Neural cell (in vitro differentiated cells): ENCODE measurements at regions not wholly inside any gene's neighbourhood (a gene's known extent, or its start where the extent isn't known, plus 50 kb on each side); places are given as distances from the start of the nearest gene placed in this dataset.

ENCODE experiments used
- H2AFZ ChIP-seq: fragments of 200-600, 300-800 bp; sonication (generic), shearing (Covaris generic); 2 replicates; pipeline ENCODE4 v1.6.0; 2014; ENCODE audit warnings: low read depth, mild to moderate bottlenecking, antibody characterized with exemption, low read length, moderate library complexity
- H3F3A ChIP-seq: fragments of 200-600 bp; shearing (Covaris generic); 2 replicates; pipeline ENCODE4 v1.6.1; 2016; ENCODE audit warnings: mild to moderate bottlenecking, moderate library complexity, mixed read lengths, antibody characterized with exemption, low read length; ENCODE audit not compliant: insufficient read depth, poor library complexity, severe bottlenecking
- H3K27ac ChIP-seq: fragments of 200-600, 300-800 bp; sonication (generic), shearing (Covaris generic); 2 replicates; pipeline ENCODE4 v1.5.1; 2014; ENCODE audit warnings: mild to moderate bottlenecking, low read length, moderate library complexity
- H3K27me3 ChIP-seq: fragments of 300-800, 200-600 bp; sonication (generic), shearing (Covaris generic); 2 replicates; pipeline ENCODE4 v1.6.0; 2014; ENCODE audit warnings: mild to moderate bottlenecking, low read depth, low read length, moderate library complexity; ENCODE audit not compliant: insufficient read depth
- H3K36me3 ChIP-seq: fragments of 300-800, 200-600 bp; sonication (generic), shearing (Covaris generic); 2 replicates; pipeline ENCODE4 v1.5.1; 2014; ENCODE audit warnings: mild to moderate bottlenecking, antibody characterized with exemption, low read length, moderate library complexity; ENCODE audit not compliant: insufficient read depth
- H3K4me2 ChIP-seq: fragments of 300-800, 200-600 bp; sonication (generic), shearing (Covaris generic); 2 replicates; pipeline ENCODE4 v1.6.0; 2014; ENCODE audit warnings: mild to moderate bottlenecking, low read length
- H3K4me3 ChIP-seq: fragments of 300-800, 200-600 bp; sonication (generic), shearing (Covaris generic); 2 replicates; pipeline ENCODE4 v1.5.1; 2014; ENCODE audit warnings: mild to moderate bottlenecking, low read length, moderate library complexity
- H3K79me2 ChIP-seq: fragments of 200-600 bp; shearing (Covaris generic); replicated peaks from 2 replicates; pipeline ENCODE4 v1.6.0; 2014; ENCODE audit warnings: mild to moderate bottlenecking, low read length, moderate library complexity; ENCODE audit not compliant: insufficient read depth
- H3K9ac ChIP-seq: fragments of 300-800, 200-600 bp; sonication (generic), shearing (Covaris generic); 2 replicates; pipeline ENCODE4 v1.6.1; 2016; ENCODE audit warnings: mild to moderate bottlenecking, low read length, mixed read lengths
- H3K9me2 ChIP-seq: fragments of 200-600 bp; shearing (Covaris generic); 2 replicates; pipeline ENCODE4 v1.6.1; 2016; ENCODE audit warnings: mild to moderate bottlenecking, low read length, mixed read lengths; ENCODE audit not compliant: insufficient read depth
- H3K9me3 ChIP-seq: fragments of 200-600, 300-800 bp; sonication (generic), shearing (Covaris generic); 2 replicates; pipeline ENCODE4 v1.6.1; 2016; ENCODE audit warnings: mild to moderate bottlenecking, mixed run types, low read length, moderate library complexity, mixed read lengths
- H4K20me1 ChIP-seq: fragments of 200-600 bp; shearing (Covaris generic); 2 replicates; pipeline ENCODE4 v1.6.1; 2016; ENCODE audit warnings: mild to moderate bottlenecking, mixed run types; ENCODE audit not compliant: insufficient read depth
- EP300 ChIP-seq: fragments of 450-650 bp; conservative IDR thresholded peaks from 2 replicates; pipeline ENCODE4 v1.6.1; 2014; ENCODE audit warnings: antibody characterized with exemption, mild to moderate bottlenecking, moderate library complexity; ENCODE audit not compliant: poor library complexity, severe bottlenecking
- EZH2 ChIP-seq: fragments of 200-600, 300-800 bp; shearing (Covaris generic), sonication (generic); IDR thresholded peaks from 2 replicates; pipeline ENCODE4 v1.6.1; 2014; ENCODE audit warnings: antibody characterized with exemption, low read length, borderline replicate concordance, mild to moderate bottlenecking; ENCODE audit not compliant: insufficient read depth, poor library complexity, severe bottlenecking
- MXI1 ChIP-seq: fragments of 450-650 bp; conservative IDR thresholded peaks from 2 replicates; pipeline ENCODE4 v1.6.1; 2014; ENCODE audit warnings: antibody characterized with exemption, mild to moderate bottlenecking; ENCODE audit not compliant: poor library complexity, severe bottlenecking
- POLR2AphosphoS5 ChIP-seq: IDR thresholded peaks from 2 replicates; pipeline ENCODE4 v1.6.1; 2012
- RAD21 ChIP-seq: fragments of 450-650 bp; conservative IDR thresholded peaks from 2 replicates; pipeline ENCODE4 v1.6.1; 2014; ENCODE audit warnings: antibody characterized with exemption, mild to moderate bottlenecking, moderate library complexity
- SMC3 ChIP-seq: fragments of 450-650 bp; conservative IDR thresholded peaks from 2 replicates; pipeline ENCODE4 v1.6.1; 2014; ENCODE audit warnings: antibody characterized with exemption, mild to moderate bottlenecking, moderate library complexity; ENCODE audit not compliant: poor library complexity
- TAF1 ChIP-seq: IDR thresholded peaks from 2 replicates; pipeline ENCODE4 v1.6.1; 2012; ENCODE audit warnings: low read depth
- TF ChIP-seq, protein P1 (sequence below): fragments of 450-650 bp; IDR thresholded peaks from 2 replicates; pipeline ENCODE4 v1.5.1; 2014; ENCODE audit warnings: antibody characterized with exemption, mild to moderate bottlenecking, moderate library complexity; ENCODE audit not compliant: poor library complexity, severe bottlenecking
- TF ChIP-seq, protein P2 (sequence below): IDR thresholded peaks from 2 replicates; pipeline ENCODE4 v1.6.1; 2012; ENCODE audit warnings: borderline replicate concordance

DNA sequence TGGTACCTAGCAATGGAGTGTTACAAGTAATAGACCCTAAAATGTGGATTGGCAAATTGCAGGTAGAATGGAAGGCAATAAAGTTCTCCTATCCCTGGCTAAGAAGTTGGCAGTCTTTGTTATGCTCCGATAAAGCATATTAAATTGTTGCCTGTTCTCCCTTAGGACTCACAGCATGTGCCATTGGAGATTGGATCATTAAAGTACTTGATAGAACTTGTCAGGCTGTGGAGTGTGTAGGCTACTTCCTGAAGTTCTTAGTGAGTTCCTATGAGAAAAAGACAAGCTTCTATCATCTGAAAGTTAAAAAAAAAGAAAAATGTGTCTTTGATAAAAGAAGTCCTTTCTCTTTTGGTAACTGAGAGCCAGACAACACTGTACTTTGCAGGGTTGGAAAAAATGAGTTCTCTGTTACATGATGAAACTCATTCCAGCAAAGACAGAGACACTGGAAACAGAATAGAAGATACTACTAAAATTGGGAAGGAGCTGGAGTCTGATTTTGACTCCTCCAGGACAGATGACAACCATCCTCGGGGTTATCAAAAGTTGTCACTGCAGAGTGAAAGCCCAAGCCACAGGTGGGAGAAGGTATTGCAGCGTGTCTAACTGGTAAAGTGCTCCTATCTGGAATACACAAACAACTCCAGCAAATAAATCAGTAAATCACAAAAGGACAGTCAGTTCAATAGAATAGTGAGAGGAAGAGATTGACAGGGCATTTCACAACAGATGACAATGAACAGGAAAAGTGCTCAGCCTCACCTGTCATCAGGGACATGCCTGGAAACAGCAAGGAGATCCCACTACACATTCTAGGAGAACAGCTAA is 87.5 kb upstream of the WDR26 start:
- Histone ChIP-seq H2AFZ (no peak overlapping the region), H3K4me3 (no peak overlapping the region), H3K27me3 (no peaks in the 10 kb centered on the region), H4K20me1 (no peaks in the 10 kb centered on the region), H3K4me2 (no peak overlapping the region), H3K9me3 (no peaks in the 10 kb centered on the region), H3K79me2 (no peaks in the 10 kb centered on the region), H3K9ac (no peak overlapping the region), H3K27ac (no peak overlapping the region), H3K36me3 (no peaks in the 10 kb centered on the region), H3F3A (no peaks in the 10 kb centered on the region), H3K9me2 (no peaks in the 10 kb centered on the region)
- TF ChIP-seq RAD21 (no peak), POLR2AphosphoS5 (peak; percentile 19), EP300 (peak; percentile 59)
- TF ChIP-seq, protein P1, sequence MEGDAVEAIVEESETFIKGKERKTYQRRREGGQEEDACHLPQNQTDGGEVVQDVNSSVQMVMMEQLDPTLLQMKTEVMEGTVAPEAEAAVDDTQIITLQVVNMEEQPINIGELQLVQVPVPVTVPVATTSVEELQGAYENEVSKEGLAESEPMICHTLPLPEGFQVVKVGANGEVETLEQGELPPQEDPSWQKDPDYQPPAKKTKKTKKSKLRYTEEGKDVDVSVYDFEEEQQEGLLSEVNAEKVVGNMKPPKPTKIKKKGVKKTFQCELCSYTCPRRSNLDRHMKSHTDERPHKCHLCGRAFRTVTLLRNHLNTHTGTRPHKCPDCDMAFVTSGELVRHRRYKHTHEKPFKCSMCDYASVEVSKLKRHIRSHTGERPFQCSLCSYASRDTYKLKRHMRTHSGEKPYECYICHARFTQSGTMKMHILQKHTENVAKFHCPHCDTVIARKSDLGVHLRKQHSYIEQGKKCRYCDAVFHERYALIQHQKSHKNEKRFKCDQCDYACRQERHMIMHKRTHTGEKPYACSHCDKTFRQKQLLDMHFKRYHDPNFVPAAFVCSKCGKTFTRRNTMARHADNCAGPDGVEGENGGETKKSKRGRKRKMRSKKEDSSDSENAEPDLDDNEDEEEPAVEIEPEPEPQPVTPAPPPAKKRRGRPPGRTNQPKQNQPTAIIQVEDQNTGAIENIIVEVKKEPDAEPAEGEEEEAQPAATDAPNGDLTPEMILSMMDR, result peak; percentile 16

DNA sequence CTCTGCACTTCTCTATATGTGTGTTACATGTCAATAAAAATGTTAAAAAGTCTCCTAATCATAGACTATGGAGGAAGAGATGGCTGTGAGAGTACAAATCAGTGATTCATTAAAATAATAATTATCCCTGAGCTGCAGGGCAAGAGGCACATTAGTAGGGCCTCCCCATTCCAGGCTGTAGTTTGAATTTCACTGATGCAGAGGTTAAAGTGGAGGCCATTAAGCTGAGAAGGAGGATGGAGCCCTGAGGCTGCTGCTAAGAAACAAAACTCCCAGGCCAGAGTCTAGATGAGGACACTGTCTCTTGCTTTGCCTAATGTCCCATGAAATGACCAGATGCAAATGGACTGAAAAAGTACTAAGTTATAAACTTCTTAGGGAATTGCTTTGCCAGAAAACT is 89.1 kb upstream of the WDR26 start:
- TF ChIP-seq TAF1, result no peak
- TF ChIP-seq EP300, result no peak
- TF ChIP-seq EZH2, result no peak
- no peak for TF ChIP-seq MXI1
- Histone ChIP-seq H3K27me3 (no peaks in the 10 kb centered on the region), H3F3A (no peaks in the 10 kb centered on the region), H3K4me2 (no peak overlapping the region), H3K27ac (no peak overlapping the region), H3K36me3 (no peaks in the 10 kb centered on the region), H3K79me2 (no peaks in the 10 kb centered on the region), H3K4me3 (no peak overlapping the region), H4K20me1 (no peaks in the 10 kb centered on the region), H3K9ac (no peak overlapping the region), H3K9me2 (no peaks in the 10 kb centered on the region), H2AFZ (no peak overlapping the region), H3K9me3 (no peaks in the 10 kb centered on the region)

DNA sequence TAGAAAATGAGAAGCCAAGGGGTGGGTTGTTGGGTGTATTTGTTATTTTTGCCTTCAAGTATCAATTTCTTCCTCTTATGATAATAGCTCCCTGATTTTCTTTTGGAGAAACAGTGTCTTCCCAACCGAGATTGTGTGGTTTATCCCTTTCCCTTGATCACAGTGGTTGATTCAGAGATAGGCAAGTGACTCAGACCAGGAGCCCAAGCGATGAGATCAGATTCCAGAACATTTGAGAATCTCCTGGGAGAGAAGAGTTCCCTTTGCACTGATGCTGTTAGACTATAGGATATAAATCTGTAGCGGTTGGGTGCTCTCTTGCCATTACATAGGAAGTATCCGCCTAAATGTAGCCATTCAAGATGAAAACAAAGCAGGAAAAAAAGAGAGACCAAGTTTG is 90.1 kb upstream of the WDR26 start:
- no peak overlapping the region for H3K27ac ChIP-seq
- H3K9me3 ChIP-seq, result no peaks in the 10 kb centered on the region
- H3K36me3 ChIP-seq, result no peaks in the 10 kb centered on the region
- no peaks in the 10 kb centered on the region for H3F3A ChIP-seq
- H3K79me2 ChIP-seq, result no peaks in the 10 kb centered on the region
- no peak overlapping the region for H3K4me3 ChIP-seq
- H4K20me1 ChIP-seq, result no peaks in the 10 kb centered on the region
- H3K27me3 ChIP-seq, result no peaks in the 10 kb centered on the region
- no peak overlapping the region for H3K9ac ChIP-seq
- no peak overlapping the region for H3K4me2 ChIP-seq
- no peaks in the 10 kb centered on the region for H3K9me2 ChIP-seq
- no peak for TF ChIP-seq POLR2AphosphoS5
- TF ChIP-seq EP300, result no peak
- no peak for TF ChIP-seq MXI1
- no peak for TF ChIP-seq RAD21
- TF ChIP-seq SMC3, result no peak
- TF ChIP-seq EZH2, result no peak
- no peak for TF ChIP-seq TAF1
- TF ChIP-seq, protein P2, sequence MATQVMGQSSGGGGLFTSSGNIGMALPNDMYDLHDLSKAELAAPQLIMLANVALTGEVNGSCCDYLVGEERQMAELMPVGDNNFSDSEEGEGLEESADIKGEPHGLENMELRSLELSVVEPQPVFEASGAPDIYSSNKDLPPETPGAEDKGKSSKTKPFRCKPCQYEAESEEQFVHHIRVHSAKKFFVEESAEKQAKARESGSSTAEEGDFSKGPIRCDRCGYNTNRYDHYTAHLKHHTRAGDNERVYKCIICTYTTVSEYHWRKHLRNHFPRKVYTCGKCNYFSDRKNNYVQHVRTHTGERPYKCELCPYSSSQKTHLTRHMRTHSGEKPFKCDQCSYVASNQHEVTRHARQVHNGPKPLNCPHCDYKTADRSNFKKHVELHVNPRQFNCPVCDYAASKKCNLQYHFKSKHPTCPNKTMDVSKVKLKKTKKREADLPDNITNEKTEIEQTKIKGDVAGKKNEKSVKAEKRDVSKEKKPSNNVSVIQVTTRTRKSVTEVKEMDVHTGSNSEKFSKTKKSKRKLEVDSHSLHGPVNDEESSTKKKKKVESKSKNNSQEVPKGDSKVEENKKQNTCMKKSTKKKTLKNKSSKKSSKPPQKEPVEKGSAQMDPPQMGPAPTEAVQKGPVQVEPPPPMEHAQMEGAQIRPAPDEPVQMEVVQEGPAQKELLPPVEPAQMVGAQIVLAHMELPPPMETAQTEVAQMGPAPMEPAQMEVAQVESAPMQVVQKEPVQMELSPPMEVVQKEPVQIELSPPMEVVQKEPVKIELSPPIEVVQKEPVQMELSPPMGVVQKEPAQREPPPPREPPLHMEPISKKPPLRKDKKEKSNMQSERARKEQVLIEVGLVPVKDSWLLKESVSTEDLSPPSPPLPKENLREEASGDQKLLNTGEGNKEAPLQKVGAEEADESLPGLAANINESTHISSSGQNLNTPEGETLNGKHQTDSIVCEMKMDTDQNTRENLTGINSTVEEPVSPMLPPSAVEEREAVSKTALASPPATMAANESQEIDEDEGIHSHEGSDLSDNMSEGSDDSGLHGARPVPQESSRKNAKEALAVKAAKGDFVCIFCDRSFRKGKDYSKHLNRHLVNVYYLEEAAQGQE, result no peak
- TF ChIP-seq, protein P1, result no peak
- H2AFZ ChIP-seq, result no peak overlapping the region
